OCI-LY7 (cell line): ENCODE measurements at regions not wholly inside any gene's neighbourhood (a gene's known extent, or its start where the extent isn't known, plus 50 kb on each side); places are given as distances from the start of the nearest gene placed in this dataset.

Experiments
- CTCF ChIP-seq: fragments of 200-600 bp; sonication (generic); conservative IDR thresholded peaks from 2 replicates; pipeline ENCODE4 v1.5.1; 2014; ENCODE audit warnings: mild to moderate bottlenecking, antibody characterized with exemption, low read length, moderate library complexity, mixed read lengths
- EZH2phosphoT487 ChIP-seq: fragments of 200-600 bp; sonication (generic); IDR thresholded peaks from 2 replicates; pipeline ENCODE4 v1.6.1; 2018; ENCODE audit warnings: low read depth, borderline replicate concordance, mild to moderate bottlenecking, mixed run types, antibody characterized with exemption, low read length, moderate library complexity, mixed read lengths

GRCh38 chrX:1045680-1046314 is 166.7 kb downstream of the CRLF2 start:
- TF ChIP-seq CTCF (no peak), EZH2phosphoT487 (no peak)
